IPS DF 6.9 (cell line): ENCODE measurements at regions not wholly inside any gene's neighbourhood (a gene's known extent, or its start where the extent isn't known, plus 50 kb on each side); places are given as distances from the start of the nearest gene placed in this dataset.

ENCODE experiments used
- DNase-seq: peaks from one replicate; pipeline ENCODE4 v3.0.0-alpha.2; 2013; ENCODE audit warnings: low read depth, low spot score
- H3K27ac ChIP-seq: one replicate; pipeline ENCODE4 v1.5.1; 2013; ENCODE audit warnings: low read length, control low read depth
- H3K27me3 ChIP-seq: 2 replicates; pipeline ENCODE4 v1.6.1; 2013; ENCODE audit warnings: mild to moderate bottlenecking, low read length; ENCODE audit not compliant: control insufficient read depth, insufficient read depth
- H3K36me3 ChIP-seq: 2 replicates; pipeline ENCODE4 v1.6.1; 2013; ENCODE audit warnings: low read length; ENCODE audit not compliant: control insufficient read depth, insufficient read depth
- H3K4me1 ChIP-seq: 2 replicates; pipeline ENCODE4 v1.6.1; 2013; ENCODE audit warnings: low read length; ENCODE audit not compliant: control insufficient read depth, insufficient read depth
- H3K4me3 ChIP-seq: 2 replicates; pipeline ENCODE4 v1.5.1; 2013; ENCODE audit warnings: mild to moderate bottlenecking, low read length
- H3K9me3 ChIP-seq: 2 replicates; pipeline ENCODE4 v1.6.1; 2013; ENCODE audit warnings: low read length, inconsistent platforms; ENCODE audit not compliant: control insufficient read depth, insufficient read depth
- whole genome bisulfite sequencing: extraction: QIAGEN DNeasy Blood & Tissue Kit; methylation state at CpG from one replicate; pipeline ENCODE4 v1.1.7; 2013; ENCODE audit warnings: mixed read lengths, missing lambda C conversion rate; ENCODE audit not compliant: insufficient read length, insufficient coverage; 5-methylcytosine and 5-hydroxymethylcytosine counted together

DNA sequence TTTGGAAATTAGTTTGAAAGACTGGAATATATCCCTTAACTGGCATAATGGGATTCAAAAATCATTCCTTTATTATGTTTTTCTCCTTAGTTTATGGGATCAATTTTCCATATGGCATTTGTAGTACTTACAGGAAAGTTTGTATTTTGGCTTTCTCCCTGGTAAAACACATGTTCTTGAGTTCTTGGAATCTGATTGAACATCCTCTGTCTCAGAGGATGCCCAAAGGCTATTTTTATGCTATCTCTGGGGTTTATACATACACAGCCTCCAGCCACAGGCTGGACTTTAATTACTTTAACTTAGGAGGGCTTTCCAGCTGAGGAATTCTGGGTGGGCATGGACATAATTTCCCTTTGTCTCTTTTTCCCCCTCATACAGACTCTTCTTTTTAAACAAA is 236.4 kb downstream of the HGF start:
- no peak overlapping the region for H3K4me3 ChIP-seq
- H3K36me3 ChIP-seq, result no peaks in the 10 kb centered on the region
- H3K27ac ChIP-seq, result no peak overlapping the region
- no peaks in the 10 kb centered on the region for H3K27me3 ChIP-seq
- no peaks in the 10 kb centered on the region for H3K4me1 ChIP-seq
- DNase-seq, result no peak
- H3K9me3 ChIP-seq, result no peaks in the 10 kb centered on the region

- Histone ChIP-seq H3K27me3 (no peaks in the 10 kb centered on the region), H3K9me3 (no peaks in the 10 kb centered on the region), H3K36me3 (no peaks in the 10 kb centered on the region), H3K27ac (no peak overlapping the region), H3K4me1 (no peaks in the 10 kb centered on the region), H3K4me3 (no peak overlapping the region)
- no CpG with 5 or more reads among the region's 2 CpGs for WGBS
- DNase-seq, result no peak
Observed at GRCh38 chr7:81529785-81530184, 240.1 kb downstream of the HGF start.

DNA sequence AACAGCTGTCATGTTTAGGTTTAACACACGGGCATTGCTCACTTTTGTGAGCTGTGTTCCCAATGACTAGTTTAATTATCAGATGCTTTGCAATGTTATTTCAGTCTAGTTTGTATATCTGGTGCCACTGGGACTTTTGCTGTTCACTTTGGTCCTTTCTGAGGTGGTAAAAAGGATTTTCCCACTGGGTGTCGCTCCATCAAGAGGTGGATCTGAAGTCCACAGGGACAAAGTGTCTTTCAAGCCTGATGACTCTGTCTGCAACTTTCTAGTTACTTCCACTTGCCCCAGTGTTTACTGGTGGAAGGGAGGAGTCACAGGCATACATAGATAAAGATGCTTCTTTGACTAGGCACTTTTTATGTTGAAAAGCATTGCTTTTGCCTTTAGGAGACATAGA is 242.2 kb downstream of the HGF start:
- no peaks in the 10 kb centered on the region for H3K9me3 ChIP-seq
- no peaks in the 10 kb centered on the region for H3K4me1 ChIP-seq
- no peaks in the 10 kb centered on the region for H3K27me3 ChIP-seq
- H3K4me3 ChIP-seq, result no peak overlapping the region
- H3K36me3 ChIP-seq, result no peaks in the 10 kb centered on the region
- no peak overlapping the region for H3K27ac ChIP-seq
- DNase-seq, result no peak
- WGBS, result no CpG with 5 or more reads among the region's 2 CpGs

DNA sequence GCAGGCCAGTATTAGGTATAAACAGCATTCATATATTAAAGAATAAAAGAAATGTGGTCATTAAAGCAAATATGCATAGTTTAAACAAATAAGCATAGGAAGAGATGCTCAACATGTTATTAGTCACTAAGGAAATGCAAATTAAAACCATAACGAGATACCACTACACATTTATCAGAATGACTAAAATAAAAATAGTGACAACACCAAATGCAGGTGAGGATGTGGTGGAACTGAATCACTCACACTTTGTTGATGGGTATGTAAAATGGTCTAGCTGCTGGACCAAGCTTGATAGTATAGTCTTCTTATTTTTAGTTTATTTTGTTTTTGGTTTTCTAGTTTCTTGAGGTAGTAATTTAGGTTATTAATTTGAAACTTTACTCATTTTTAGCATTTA is 242.9 kb downstream of the HGF start:
- WGBS, result no CpG with 5 or more reads among the region's 1 CpG
- H3K36me3 ChIP-seq, result no peaks in the 10 kb centered on the region
- no peak overlapping the region for H3K27ac ChIP-seq
- no peaks in the 10 kb centered on the region for H3K27me3 ChIP-seq
- no peaks in the 10 kb centered on the region for H3K9me3 ChIP-seq
- no peak overlapping the region for H3K4me3 ChIP-seq
- H3K4me1 ChIP-seq, result no peaks in the 10 kb centered on the region
- DNase-seq, result no peak

DNA sequence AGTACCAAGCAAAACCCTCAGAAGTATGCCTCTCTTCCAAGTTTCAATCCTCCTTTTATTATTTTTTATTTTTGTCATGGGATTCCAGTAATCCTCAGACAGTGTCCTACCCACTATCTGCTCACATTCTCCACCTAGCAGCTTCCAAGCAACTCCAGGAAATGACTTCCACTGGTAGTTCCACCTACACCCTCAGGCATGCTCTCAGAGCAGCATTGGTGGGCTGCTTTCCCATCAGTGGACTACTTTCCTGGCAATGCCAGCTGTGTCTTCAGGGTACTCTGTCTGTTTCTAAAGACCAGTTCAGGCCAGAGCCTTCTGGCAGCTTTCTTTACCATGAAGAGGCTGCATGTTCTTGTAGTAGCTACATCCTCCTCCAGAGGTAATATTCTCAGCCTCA is 244.0 kb downstream of the HGF start:
- Histone ChIP-seq H3K27ac (no peak overlapping the region), H3K36me3 (no peaks in the 10 kb centered on the region), H3K27me3 (no peaks in the 10 kb centered on the region), H3K4me1 (no peaks in the 10 kb centered on the region), H3K9me3 (no peaks in the 10 kb centered on the region), H3K4me3 (no peak overlapping the region)
- no peak for DNase-seq

- no peaks in the 10 kb centered on the region for H3K36me3 ChIP-seq
- no peaks in the 10 kb centered on the region for H3K27me3 ChIP-seq
- no peak overlapping the region for H3K27ac ChIP-seq
- H3K4me3 ChIP-seq, result no peak overlapping the region
- H3K9me3 ChIP-seq, result no peaks in the 10 kb centered on the region
- H3K4me1 ChIP-seq, result no peaks in the 10 kb centered on the region
- DNase-seq, result no peak
- no CpG with 5 or more reads among the region's 1 CpG for WGBS
Observed at GRCh38 chr7:81519886-81520285, 250.0 kb downstream of the HGF start.

DNA sequence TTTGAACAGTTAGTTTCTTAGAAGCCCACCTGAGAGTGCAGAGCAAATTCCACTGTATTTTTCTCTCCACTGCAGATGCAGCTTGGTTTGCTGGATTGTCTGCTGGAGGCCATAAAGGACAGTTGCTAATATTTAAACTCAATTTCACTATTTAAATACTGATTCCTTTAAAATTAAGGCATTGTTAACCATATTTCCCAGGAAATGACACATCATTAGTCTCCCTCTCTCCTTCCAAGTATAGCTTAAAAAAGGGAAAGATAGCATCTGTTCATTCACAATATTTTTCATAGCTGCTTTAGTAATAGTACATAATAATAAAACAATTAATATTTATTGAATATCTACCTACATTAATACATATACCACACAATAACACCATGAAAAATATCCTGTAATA is 252.9 kb downstream of the HGF start:
- Histone ChIP-seq H3K9me3 (no peaks in the 10 kb centered on the region), H3K4me3 (no peak overlapping the region), H3K4me1 (no peaks in the 10 kb centered on the region), H3K27ac (no peak overlapping the region), H3K27me3 (no peaks in the 10 kb centered on the region), H3K36me3 (no peaks in the 10 kb centered on the region)
- no peak for DNase-seq

GRCh38 chr7:81515009-81515408 is 254.8 kb downstream of the HGF start:
- Histone ChIP-seq H3K27me3 (no peaks in the 10 kb centered on the region), H3K4me3 (no peak overlapping the region), H3K36me3 (no peaks in the 10 kb centered on the region), H3K27ac (no peak overlapping the region), H3K9me3 (no peaks in the 10 kb centered on the region), H3K4me1 (no peaks in the 10 kb centered on the region)
- DNase-seq, result no peak
- no CpG with 5 or more reads among the region's 1 CpG for WGBS

- Histone ChIP-seq H3K4me3 (no peak overlapping the region), H3K27ac (no peak overlapping the region), H3K27me3 (no peaks in the 10 kb centered on the region), H3K9me3 (no peaks in the 10 kb centered on the region), H3K4me1 (no peaks in the 10 kb centered on the region), H3K36me3 (no peaks in the 10 kb centered on the region)
- WGBS, result no CpG with 5 or more reads among the region's 3 CpGs
- no peak for DNase-seq
Observed at GRCh38 chr7:81514546-81514945, 255.3 kb downstream of the HGF start.

DNA sequence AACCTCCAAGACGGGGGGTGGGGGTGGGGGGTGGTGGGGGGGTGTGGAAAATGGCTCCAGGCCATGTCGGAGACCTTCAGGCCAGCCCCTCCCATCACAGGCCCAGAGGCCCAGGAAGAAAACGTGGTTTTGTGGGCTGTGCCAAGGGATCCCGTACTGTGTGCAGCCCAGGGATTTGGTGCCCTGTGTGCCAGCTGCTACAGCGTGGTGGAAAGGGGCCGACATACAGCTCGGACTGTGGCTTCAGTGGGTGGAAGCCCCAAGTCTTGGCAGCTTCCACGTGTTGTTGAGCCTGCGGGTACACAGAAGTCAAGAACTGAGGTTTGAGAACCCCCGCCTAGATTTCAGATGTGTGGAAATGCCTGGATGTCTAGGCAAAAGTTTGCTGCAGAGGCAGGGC is 259.7 kb downstream of the HGF start:
- no peak overlapping the region for H3K27ac ChIP-seq
- no peaks in the 10 kb centered on the region for H3K27me3 ChIP-seq
- WGBS, result no CpG with 5 or more reads among the region's 10 CpGs
- no peaks in the 10 kb centered on the region for H3K9me3 ChIP-seq
- no peaks in the 10 kb centered on the region for H3K4me1 ChIP-seq
- no peaks in the 10 kb centered on the region for H3K36me3 ChIP-seq
- no peak overlapping the region for H3K4me3 ChIP-seq
- no peak for DNase-seq

DNA sequence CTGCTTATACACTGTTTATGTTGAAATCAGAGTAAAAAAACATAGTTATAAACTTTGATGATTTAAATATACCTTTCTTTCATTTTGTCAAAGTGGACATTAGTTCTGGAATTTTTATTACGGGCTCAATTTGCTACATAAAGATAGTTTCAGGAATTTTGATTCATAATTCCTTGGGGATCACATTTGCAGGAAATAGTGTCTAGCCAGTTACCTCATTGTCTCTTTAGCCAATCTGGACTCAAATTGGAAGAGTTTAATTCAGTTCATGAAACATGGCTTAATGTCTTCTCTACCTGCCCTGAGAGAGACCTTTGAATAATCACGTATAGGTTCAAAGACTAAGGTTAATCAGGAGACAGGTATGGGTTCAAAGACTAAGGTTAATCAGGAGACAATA is 262.6 kb downstream of the HGF start:
- WGBS, result no CpG with 5 or more reads among the region's 2 CpGs
- no peak for DNase-seq

More for the DNA sequence above, 262.6 kb downstream of the HGF start:
- Histone ChIP-seq H3K4me1 (no peaks in the 10 kb centered on the region), H3K27ac (no peak overlapping the region), H3K36me3 (no peaks in the 10 kb centered on the region), H3K9me3 (no peaks in the 10 kb centered on the region), H3K27me3 (no peaks in the 10 kb centered on the region), H3K4me3 (no peak overlapping the region)
